A549 (cell line): ENCODE measurements at regions not wholly inside any gene's neighbourhood (a gene's known extent, or its start where the extent isn't known, plus 50 kb on each side); places are given as distances from the start of the nearest gene placed in this dataset.
A peak's percentile ranks its signal among the peaks of the same experiment; 100 is the strongest.

Experiments used
- ATAC-seq, 2 experiments: fragments of 200-7000 bp in 1 of 2; fragments of >200 bp in 1 of 2; cut with Nextera tagmentation in 1 of 2; cut with Tn5 transposase in 1 of 2; 3 replicates each; pipeline versions ENCODE4 v1.8.0 to v1.9.1; 2018 to 2020; ENCODE audit warnings: mild to moderate bottlenecking in 1 of 2, moderate library complexity in 1 of 2
- CTCF ChIA-PET: fragments of 300-600 bp; sonication (Branson Sonifier 250); formaldehyde crosslinking; extraction: SDS; loops from one replicate; lab custom pipeline; 2021; ENCODE audit warnings: antibody characterized with exemption, inconsistent platforms; lab: Yijun Ruan, JAX
- POLR2A ChIA-PET: fragments of 350-600 bp; formaldehyde crosslinking; extraction: SDS; loops from one replicate; lab custom pipeline; 2021; ENCODE audit warnings: antibody characterized with exemption, inconsistent platforms; lab: Yijun Ruan, JAX
- DNase-seq, 2 experiments: peaks; one replicate each; pipeline versions ENCODE4 v3.0.0 to v3.0.0-alpha.2; 2011 to 2016; ENCODE audit warnings: low read depth in 1 of 2, low spot score in 1 of 2
- FAIRE-seq: peaks from 2 replicates; lab custom pipeline; 2011; peaks lifted over from hg19 to GRCh38; lab: Jason Lieb, UNC
- H3K27ac ChIP-seq, 2 experiments: fragments of >200 bp; sonication (Bioruptor Twin); formaldehyde crosslinking; 3 replicates each; pipeline ENCODE4 v1.5.1; 2016 to 2017
- H3K4me1 ChIP-seq: fragments of >200 bp; sonication (Bioruptor Twin); formaldehyde crosslinking; 3 replicates; pipeline ENCODE4 v1.6.1; 2016
- H3K4me2 ChIP-seq: fragments of >200 bp; sonication (Bioruptor Twin); formaldehyde crosslinking; 3 replicates; pipeline ENCODE4 v1.6.1; 2016
- H3K4me3 ChIP-seq: fragments of >200 bp; sonication (Bioruptor Twin); formaldehyde crosslinking; 3 replicates; pipeline ENCODE4 v1.5.1; 2016
- H3K9me3 ChIP-seq: fragments of >200 bp; sonication (Bioruptor Twin); formaldehyde crosslinking; 3 replicates; pipeline ENCODE4 v1.6.1; 2016
- CEBPB ChIP-seq, 2 experiments: fragments of >200 bp in 1 of 2; sonication (Bioruptor Twin) in 1 of 2; formaldehyde crosslinking in 1 of 2; IDR thresholded peaks; 2 replicates each; pipeline ENCODE4 v1.6.1; 2012 to 2016
- FOSB ChIP-seq: fragments of 250-450 bp; sonication (Bioruptor Pico); IDR thresholded peaks from 2 replicates; pipeline ENCODE4 v1.5.0; 2020; ENCODE audit warnings: mild to moderate bottlenecking, moderate library complexity
- KDM1A ChIP-seq: fragments of 200-600 bp; sonication (generic); IDR thresholded peaks from 2 replicates; pipeline ENCODE4 v1.6.1; 2016; ENCODE audit warnings: low read depth, mild to moderate bottlenecking
- KDM5A ChIP-seq: fragments of 200-600 bp; sonication (generic); IDR thresholded peaks from 2 replicates; pipeline ENCODE4 v1.6.1; 2016; ENCODE audit warnings: antibody characterized with exemption, mild to moderate bottlenecking
- MAFK ChIP-seq: fragments of 450-650 bp; IDR thresholded peaks from 2 replicates; pipeline ENCODE4 v1.6.1; 2014; ENCODE audit not compliant: partially characterized antibody
- RAD21 ChIP-seq, 2 experiments: fragments of >200 bp in 1 of 2; sonication (Bioruptor Twin) in 1 of 2; formaldehyde crosslinking in 1 of 2; IDR thresholded peaks in 1 of 2; conservative IDR thresholded peaks in 1 of 2; 2 replicates in 1 of 2; 3 replicates in 1 of 2; pipeline ENCODE4 v1.6.1; 2012 to 2018; ENCODE audit warnings: inconsistent platforms in 1 of 2
- RNF2 ChIP-seq: fragments of 200-600 bp; sonication (generic); IDR thresholded peaks from 2 replicates; pipeline ENCODE4 v1.6.1; 2016; ENCODE audit warnings: low read depth, mild to moderate bottlenecking, antibody characterized with exemption, moderate library complexity, borderline replicate concordance
- WGBS: methylation state at CpG from one replicate; pipeline ENCODE4 v1.1.6; 2017; ENCODE audit errors: missing lambda C conversion rate; 5-methylcytosine and 5-hydroxymethylcytosine counted together
- small RNA-seq, 6 experiments: library from RNA; depleted of rRNA; stranded (forward); fragments of <200 nt; gene quantifications; one replicate each; pipeline ENCODE3, GENCODE V24; 2012
- TF ChIP-seq, protein P1 (sequence below): fragments of >200 bp; sonication (Bioruptor Twin); formaldehyde crosslinking; IDR thresholded peaks from 2 replicates; pipeline ENCODE4 v1.6.1; 2016
- TF ChIP-seq, protein P2 (sequence below): fragments of 450-650 bp; IDR thresholded peaks from 2 replicates; pipeline ENCODE4 v1.6.1; 2014; ENCODE audit warnings: antibody characterized with exemption

DNA sequence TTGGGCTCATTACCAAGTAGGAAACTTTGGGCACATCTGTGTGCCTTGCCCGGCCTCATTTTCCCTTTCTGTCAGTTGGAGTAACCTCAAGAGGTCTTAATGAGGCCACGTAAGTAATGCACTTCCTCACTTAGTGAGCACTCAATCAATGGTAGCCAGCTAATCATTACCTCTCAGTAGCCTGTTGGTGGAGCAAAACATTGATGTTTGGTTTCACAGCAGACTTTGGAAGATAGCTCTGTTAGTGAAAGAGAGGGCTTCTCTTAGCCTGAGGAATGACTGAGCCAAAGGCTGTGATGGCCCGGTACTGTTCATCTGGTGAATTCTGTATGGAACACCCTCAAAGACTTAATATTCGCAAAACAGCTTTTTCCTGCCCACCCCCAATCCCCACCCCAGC is 55.9 kb upstream of the ID4 start:
- H3K4me1 ChIP-seq, result no peaks in the 10 kb centered on the region
- H3K4me2 ChIP-seq, result no peak overlapping the region
- 72% methylated on average over 4 of the region's 4 CpGs for WGBS
- FAIRE-seq, result no peak
- no peaks in the 10 kb centered on the region for H3K9me3 ChIP-seq
- no peak for TF ChIP-seq RNF2
- TF ChIP-seq, protein P1, sequence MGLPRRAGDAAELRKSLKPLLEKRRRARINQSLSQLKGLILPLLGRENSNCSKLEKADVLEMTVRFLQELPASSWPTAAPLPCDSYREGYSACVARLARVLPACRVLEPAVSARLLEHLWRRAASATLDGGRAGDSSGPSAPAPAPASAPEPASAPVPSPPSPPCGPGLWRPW, result no peak
- TF ChIP-seq FOSB (CRISPR knock-in tag), result no peak
- TF ChIP-seq, protein P2, sequence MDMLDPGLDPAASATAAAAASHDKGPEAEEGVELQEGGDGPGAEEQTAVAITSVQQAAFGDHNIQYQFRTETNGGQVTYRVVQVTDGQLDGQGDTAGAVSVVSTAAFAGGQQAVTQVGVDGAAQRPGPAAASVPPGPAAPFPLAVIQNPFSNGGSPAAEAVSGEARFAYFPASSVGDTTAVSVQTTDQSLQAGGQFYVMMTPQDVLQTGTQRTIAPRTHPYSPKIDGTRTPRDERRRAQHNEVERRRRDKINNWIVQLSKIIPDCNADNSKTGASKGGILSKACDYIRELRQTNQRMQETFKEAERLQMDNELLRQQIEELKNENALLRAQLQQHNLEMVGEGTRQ, result no peak
- TF ChIP-seq, all 56 proteins: peak for 0
- no peak overlapping the region for H3K27ac ChIP-seq
- H3K4me3 ChIP-seq, result no peak overlapping the region
- CTCF ChIA-PET, result no interaction called here
- ATAC-seq (no peak), DNase-seq (no peak)
- POLR2A ChIA-PET, result no interaction called here

DNA sequence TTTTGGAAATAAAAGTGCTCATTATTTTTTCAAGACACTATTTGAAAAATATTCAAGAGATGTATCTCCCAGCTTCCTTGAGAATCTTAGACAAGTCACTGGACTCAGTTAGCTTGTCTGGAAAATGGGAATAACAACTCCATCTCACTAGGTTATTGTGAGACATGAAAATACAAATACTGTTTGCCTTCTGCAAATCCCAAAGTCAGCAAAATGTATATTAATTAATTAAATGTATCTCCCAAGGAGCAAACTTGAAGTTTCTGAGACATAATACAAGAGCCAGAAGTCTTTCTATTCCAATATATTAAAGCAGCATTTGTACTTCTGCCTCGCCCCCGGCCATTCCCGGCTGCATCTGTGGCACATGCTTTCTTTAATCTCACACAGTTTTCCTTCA is 54.6 kb upstream of the ID4 start:
- ATAC-seq (no peak), FAIRE-seq (no peak)
- ChIA-PET CTCF (no interaction called here), POLR2A (no interaction called here)
- no peak overlapping the region for H3K27ac ChIP-seq
- no peak overlapping the region for H3K4me2 ChIP-seq
- no peak overlapping the region for H3K4me3 ChIP-seq
- 78% methylated on average over 3 of the region's 3 CpGs for WGBS
- H3K4me1 ChIP-seq, result no peaks in the 10 kb centered on the region
- no peak for TF ChIP-seq CEBPB (IDR thresholded peaks at IDR 0.05)
- TF ChIP-seq KDM5A, result no peak
- TF ChIP-seq RAD21 (conservative IDR thresholded peaks at IDR 0.05 in 1 of 2, IDR thresholded peaks at IDR 0.05 in 1 of 2), result no peak
- no peak for TF ChIP-seq KDM1A
- TF ChIP-seq MAFK, result peak; percentile 39
- TF ChIP-seq, all 56 proteins: peak for 1
- H3K9me3 ChIP-seq, result no peaks in the 10 kb centered on the region
- no peak for DNase-seq

Small RNA genes in the stretch of these regions (small RNA-seq; reads per million reads assigned to genes)
- gene MIR548A1, result 0 reads per million in 6 experiments
- 0 reads per million in 6 experiments for gene RNA5SP205
- gene RNU6-801P, result 0 reads per million in 6 experiments
